Type B pancreatic cell (in vitro differentiated cells): ENCODE measurements at regions not wholly inside any gene's neighbourhood (a gene's known extent, or its start where the extent isn't known, plus 50 kb on each side); places are given as distances from the start of the nearest gene placed in this dataset.

Experiments
- DNase-seq: peaks from one replicate; pipeline ENCODE4 v3.0.0; 2021; ENCODE audit warnings: mixed read lengths; ENCODE audit not compliant: unreplicated experiment; ENCODE audit errors: extremely low spot score
- H3K27ac Mint-ChIP-seq: 2 replicates; pipeline ENCODE4 v1.8.0; 2021; ENCODE audit warnings: mild to moderate bottlenecking, mixed read lengths
- H3K27me3 Mint-ChIP-seq: 2 replicates; pipeline ENCODE4 v1.8.0; 2021; ENCODE audit warnings: mixed read lengths
- H3K36me3 Mint-ChIP-seq: 2 replicates; pipeline ENCODE4 v1.8.0; 2021; ENCODE audit warnings: mixed read lengths
- H3K4me1 Mint-ChIP-seq: one replicate; pipeline ENCODE4 v1.8.0; 2021; ENCODE audit warnings: mixed read lengths; ENCODE audit not compliant: unreplicated experiment
- H3K4me3 Mint-ChIP-seq: 2 replicates; pipeline ENCODE4 v1.8.0; 2021; ENCODE audit warnings: mild to moderate bottlenecking, mixed read lengths
- H3K9me3 Mint-ChIP-seq: 2 replicates; pipeline ENCODE4 v1.8.0; 2021; ENCODE audit warnings: mixed read lengths
- TF ChIP-seq, protein P1 (sequence below): fragments of 200-600 bp; sonication (generic); conservative IDR thresholded peaks from 2 replicates; pipeline ENCODE4 v1.5.0; 2021; ENCODE audit warnings: antibody characterized with exemption, mild to moderate bottlenecking

DNA sequence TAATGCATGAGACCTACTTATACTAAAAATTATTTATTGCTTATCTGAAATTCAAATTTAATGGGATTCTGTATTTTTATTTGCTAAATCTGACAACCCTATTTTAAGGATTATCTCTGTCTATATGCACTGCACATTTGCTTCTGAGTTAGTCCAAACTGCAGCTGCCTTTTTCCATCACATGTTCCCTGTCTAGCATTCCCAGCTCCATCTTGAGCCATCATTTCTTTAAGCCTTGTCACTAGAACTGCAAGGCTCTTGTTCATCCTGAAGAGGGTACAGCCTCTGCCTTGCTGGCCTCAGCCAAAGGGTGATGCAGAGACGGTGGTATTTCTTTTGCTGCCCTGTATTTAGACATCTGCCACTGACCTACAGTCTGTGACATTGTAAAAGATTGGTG, 125.8 kb upstream of the STT3B start:
- peaks cover 16% of the 10 kb centered on the region for H3K4me1 Mint-ChIP-seq
- peaks cover 6% of the 10 kb centered on the region for H3K9me3 Mint-ChIP-seq
- H3K36me3 Mint-ChIP-seq: no peaks in the 10 kb centered on the region
- TF ChIP-seq, protein P1, sequence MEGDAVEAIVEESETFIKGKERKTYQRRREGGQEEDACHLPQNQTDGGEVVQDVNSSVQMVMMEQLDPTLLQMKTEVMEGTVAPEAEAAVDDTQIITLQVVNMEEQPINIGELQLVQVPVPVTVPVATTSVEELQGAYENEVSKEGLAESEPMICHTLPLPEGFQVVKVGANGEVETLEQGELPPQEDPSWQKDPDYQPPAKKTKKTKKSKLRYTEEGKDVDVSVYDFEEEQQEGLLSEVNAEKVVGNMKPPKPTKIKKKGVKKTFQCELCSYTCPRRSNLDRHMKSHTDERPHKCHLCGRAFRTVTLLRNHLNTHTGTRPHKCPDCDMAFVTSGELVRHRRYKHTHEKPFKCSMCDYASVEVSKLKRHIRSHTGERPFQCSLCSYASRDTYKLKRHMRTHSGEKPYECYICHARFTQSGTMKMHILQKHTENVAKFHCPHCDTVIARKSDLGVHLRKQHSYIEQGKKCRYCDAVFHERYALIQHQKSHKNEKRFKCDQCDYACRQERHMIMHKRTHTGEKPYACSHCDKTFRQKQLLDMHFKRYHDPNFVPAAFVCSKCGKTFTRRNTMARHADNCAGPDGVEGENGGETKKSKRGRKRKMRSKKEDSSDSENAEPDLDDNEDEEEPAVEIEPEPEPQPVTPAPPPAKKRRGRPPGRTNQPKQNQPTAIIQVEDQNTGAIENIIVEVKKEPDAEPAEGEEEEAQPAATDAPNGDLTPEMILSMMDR: no peak
- no peaks in the 10 kb centered on the region for H3K27me3 Mint-ChIP-seq
- no peak overlapping the region for H3K4me3 Mint-ChIP-seq
- H3K27ac Mint-ChIP-seq: no peak overlapping the region
- DNase-seq: no peak

GRCh38 chr3:31407665-31408064, 125.1 kb upstream of the STT3B start:
- DNase-seq: no peak
- H3K4me1 Mint-ChIP-seq: peaks cover 16% of the 10 kb centered on the region
- TF ChIP-seq, protein P1: no peak

GRCh38 chr3:31408720-31409119, 124.0 kb upstream of the STT3B start:
- Mint-ChIP-seq H3K4me1 (peaks cover 11% of the 10 kb centered on the region), H3K27me3 (no peaks in the 10 kb centered on the region), H3K27ac (no peak overlapping the region), H3K4me3 (no peak overlapping the region), H3K36me3 (no peaks in the 10 kb centered on the region), H3K9me3 (peaks cover under 1% of the 10 kb centered on the region)
- TF ChIP-seq, protein P1: no peak
- DNase-seq: no peak

More at GRCh38 chr3:31407665-31408064, 125.1 kb upstream of the STT3B start:
- peaks cover 6% of the 10 kb centered on the region for H3K9me3 Mint-ChIP-seq
- no peak overlapping the region for H3K4me3 Mint-ChIP-seq
- no peaks in the 10 kb centered on the region for H3K27me3 Mint-ChIP-seq
- no peak overlapping the region for H3K27ac Mint-ChIP-seq
- no peaks in the 10 kb centered on the region for H3K36me3 Mint-ChIP-seq

DNA sequence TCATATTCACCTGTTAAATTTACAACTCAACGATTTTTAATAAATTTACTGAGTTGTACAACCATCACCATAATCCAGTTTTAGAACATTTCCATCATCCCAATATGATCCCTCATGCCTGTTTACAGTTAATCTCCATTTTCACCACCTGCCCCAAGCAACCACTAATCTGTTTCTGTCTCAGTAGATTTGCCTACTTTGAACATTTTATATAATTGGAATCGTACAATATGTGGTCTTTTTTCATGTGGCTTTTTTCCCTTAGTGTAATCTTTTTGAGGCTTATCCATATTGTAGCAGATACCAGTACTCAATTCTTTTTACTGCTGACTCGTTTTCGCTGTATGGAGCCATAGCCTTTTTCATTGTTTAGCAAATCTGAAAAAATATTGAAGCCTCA, 123.3 kb upstream of the STT3B start:
- H3K27me3 Mint-ChIP-seq: no peaks in the 10 kb centered on the region
- no peaks in the 10 kb centered on the region for H3K9me3 Mint-ChIP-seq
- no peaks in the 10 kb centered on the region for H3K36me3 Mint-ChIP-seq
- peaks cover 9% of the 10 kb centered on the region for H3K4me1 Mint-ChIP-seq
- no peak overlapping the region for H3K4me3 Mint-ChIP-seq
- H3K27ac Mint-ChIP-seq: no peak overlapping the region
- TF ChIP-seq, protein P1: no peak
- no peak for DNase-seq

GRCh38 chr3:31409866-31410265, 122.9 kb upstream of the STT3B start:
- H3K4me1 Mint-ChIP-seq: peaks cover 9% of the 10 kb centered on the region
- no peaks in the 10 kb centered on the region for H3K36me3 Mint-ChIP-seq
- no peak overlapping the region for H3K4me3 Mint-ChIP-seq
- TF ChIP-seq, protein P1: no peak
- DNase-seq: no peak
- H3K9me3 Mint-ChIP-seq: no peaks in the 10 kb centered on the region
- H3K27ac Mint-ChIP-seq: no peak overlapping the region
- no peaks in the 10 kb centered on the region for H3K27me3 Mint-ChIP-seq

GRCh38 chr3:31410411-31410810, 122.3 kb upstream of the STT3B start:
- TF ChIP-seq, protein P1: no peak
- Mint-ChIP-seq H3K36me3 (no peaks in the 10 kb centered on the region), H3K27me3 (no peaks in the 10 kb centered on the region), H3K4me1 (peaks cover 8% of the 10 kb centered on the region), H3K9me3 (no peaks in the 10 kb centered on the region), H3K4me3 (no peak overlapping the region), H3K27ac (no peak overlapping the region)
- DNase-seq: no peak
